Keratinocyte (primary cell): ENCODE measurements at regions not wholly inside any gene's neighbourhood (a gene's known extent, or its start where the extent isn't known, plus 50 kb on each side); places are given as distances from the start of the nearest gene placed in this dataset.

Source experiments
- DNase-seq: peaks from one replicate; pipeline ENCODE4 v3.0.0-alpha.2; 2011; ENCODE audit warnings: low read depth, missing footprints, low spot score
- FAIRE-seq: peaks from 2 replicates; lab custom pipeline; 2011; peaks lifted over from hg19 to GRCh38; lab: Jason Lieb, UNC
- H2AFZ ChIP-seq: 2 replicates; pipeline ENCODE4 v1.6.0; 2012; ENCODE audit warnings: low read length, control low read depth, inconsistent platforms; ENCODE audit not compliant: control insufficient read depth
- H3K27ac ChIP-seq: 2 replicates; pipeline ENCODE4 v1.5.1; 2011; ENCODE audit warnings: low read length; ENCODE audit not compliant: control insufficient read depth, insufficient read depth
- H3K27me3 ChIP-seq: 3 replicates; pipeline ENCODE4 v1.6.0; 2011; ENCODE audit warnings: low read length; ENCODE audit not compliant: control insufficient read depth, insufficient read depth; ENCODE audit errors: extremely low read depth
- H3K36me3 ChIP-seq, 2 experiments: 2 replicates in 1 of 2; 3 replicates in 1 of 2; pipeline ENCODE4 v1.5.1; 2011; ENCODE audit warnings: low read length in 2 of 2, mild to moderate bottlenecking in 1 of 2; ENCODE audit not compliant: control insufficient read depth in 2 of 2, insufficient read depth in 2 of 2; ENCODE audit errors: extremely low read depth in 1 of 2
- H3K4me1 ChIP-seq: 3 replicates; pipeline ENCODE4 v1.5.1; 2011; ENCODE audit warnings: low read length; ENCODE audit not compliant: control insufficient read depth, insufficient read depth; ENCODE audit errors: extremely low read depth
- H3K4me2 ChIP-seq: 3 replicates; pipeline ENCODE4 v1.6.0; 2011; ENCODE audit warnings: low read depth, low read length; ENCODE audit not compliant: control insufficient read depth, insufficient read depth; ENCODE audit errors: extremely low read depth
- H3K4me3 ChIP-seq, 3 experiments: fragments of 200-600 bp in 1 of 3; sonication (generic) in 1 of 3; 2 replicates in 2 of 3; 3 replicates in 1 of 3; pipeline ENCODE4 v1.5.1; 2011 to 2016; ENCODE audit warnings: low read length in 3 of 3, mild to moderate bottlenecking in 3 of 3, control low read depth in 2 of 3, inconsistent platforms in 1 of 3, low read depth in 1 of 3, mixed read lengths in 1 of 3, mixed run types in 1 of 3, moderate library complexity in 1 of 3; ENCODE audit not compliant: control insufficient read depth in 2 of 3, insufficient read depth in 2 of 3; ENCODE audit errors: extremely low read depth in 1 of 3
- H3K79me2 ChIP-seq: 2 replicates; pipeline ENCODE4 v1.6.0; 2012; ENCODE audit warnings: low read length; ENCODE audit not compliant: control insufficient read depth, insufficient read depth
- H3K9ac ChIP-seq: 3 replicates; pipeline ENCODE4 v1.6.0; 2011; ENCODE audit warnings: low read length; ENCODE audit not compliant: control insufficient read depth, insufficient read depth; ENCODE audit errors: extremely low read depth
- H3K9me1 ChIP-seq: 3 replicates; pipeline ENCODE4 v1.6.0; 2011; ENCODE audit warnings: low read length; ENCODE audit not compliant: control insufficient read depth, insufficient read depth; ENCODE audit errors: extremely low read depth
- H3K9me3 ChIP-seq: 2 replicates; pipeline ENCODE4 v1.5.1; 2012; ENCODE audit warnings: low read depth, low read length; ENCODE audit not compliant: control insufficient read depth
- H4K20me1 ChIP-seq: 3 replicates; pipeline ENCODE4 v1.6.0; 2011; ENCODE audit warnings: low read length; ENCODE audit not compliant: control insufficient read depth, insufficient read depth; ENCODE audit errors: extremely low read depth
- EZH2 ChIP-seq: IDR thresholded peaks from one replicate; pipeline ENCODE4 v1.6.1; 2012; ENCODE audit warnings: inconsistent platforms, mild to moderate bottlenecking, low read length, moderate library complexity
- dilution Hi-C: fragments of 300-500 bp; cut with MboI; formaldehyde crosslinking; loops from one replicate; pipeline ENCODE4 v1.7.0; 2020; ENCODE audit warnings: low sequenced_read_pairs; ENCODE audit not compliant: extremely low pct_ligation_motif_present
- TF ChIP-seq, protein P1 (sequence below), 3 experiments: IDR thresholded peaks in 1 of 3; conservative IDR thresholded peaks in 1 of 3; optimal IDR thresholded peaks in 1 of 3; 2 replicates in 2 of 3; 3 replicates in 1 of 3; pipeline versions ENCODE3 to v1.5.1; 2011; ENCODE audit warnings: low read length in 3 of 3, mild to moderate bottlenecking in 3 of 3, moderate library complexity in 2 of 3, control low read depth in 1 of 3, inconsistent platforms in 1 of 3; ENCODE audit not compliant: insufficient read depth in 2 of 3; ENCODE audit errors: extremely low read depth in 1 of 3

DNA sequence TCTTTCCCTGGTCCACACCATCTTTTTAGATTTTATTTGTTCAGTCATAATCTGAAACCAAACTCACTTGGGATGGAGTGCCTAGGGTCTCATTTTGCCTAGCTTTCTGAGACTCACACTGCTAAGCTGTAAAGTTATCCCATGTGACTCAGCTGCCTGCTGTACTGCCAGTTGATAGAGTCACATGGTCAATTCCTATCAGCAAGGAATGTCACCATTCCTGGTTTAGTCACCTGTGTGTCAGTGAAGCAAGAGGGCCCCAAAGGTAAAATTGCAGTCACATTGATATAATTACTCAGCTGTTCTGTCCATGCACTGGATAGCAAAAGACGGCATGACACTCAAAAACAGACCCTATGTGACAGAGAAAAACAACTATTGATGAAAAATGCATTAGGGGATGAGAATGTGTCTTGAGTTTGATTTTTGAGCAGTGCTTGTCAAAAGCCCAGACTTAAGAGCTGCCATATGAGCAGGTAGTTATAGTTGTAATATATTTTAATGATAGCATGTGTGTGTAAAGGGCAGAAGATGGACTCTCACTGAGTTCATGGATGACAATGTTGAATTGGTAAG is 413.2 kb downstream of the PPARGC1A start:
- Histone ChIP-seq H3K27ac (no peak overlapping the region), H3K4me3 (no peak overlapping the region), H3K9me1 (no peaks in the 10 kb centered on the region), H3K4me2 (no peak overlapping the region), H3K79me2 (no peaks in the 10 kb centered on the region), H3K4me1 (no peaks in the 10 kb centered on the region), H3K36me3 (no peaks in the 10 kb centered on the region), H3K27me3 (no peaks in the 10 kb centered on the region), H4K20me1 (no peaks in the 10 kb centered on the region), H2AFZ (no peak overlapping the region), H3K9me3 (no peaks in the 10 kb centered on the region), H3K9ac (no peak overlapping the region)
- no peak for TF ChIP-seq EZH2
- TF ChIP-seq, protein P1, sequence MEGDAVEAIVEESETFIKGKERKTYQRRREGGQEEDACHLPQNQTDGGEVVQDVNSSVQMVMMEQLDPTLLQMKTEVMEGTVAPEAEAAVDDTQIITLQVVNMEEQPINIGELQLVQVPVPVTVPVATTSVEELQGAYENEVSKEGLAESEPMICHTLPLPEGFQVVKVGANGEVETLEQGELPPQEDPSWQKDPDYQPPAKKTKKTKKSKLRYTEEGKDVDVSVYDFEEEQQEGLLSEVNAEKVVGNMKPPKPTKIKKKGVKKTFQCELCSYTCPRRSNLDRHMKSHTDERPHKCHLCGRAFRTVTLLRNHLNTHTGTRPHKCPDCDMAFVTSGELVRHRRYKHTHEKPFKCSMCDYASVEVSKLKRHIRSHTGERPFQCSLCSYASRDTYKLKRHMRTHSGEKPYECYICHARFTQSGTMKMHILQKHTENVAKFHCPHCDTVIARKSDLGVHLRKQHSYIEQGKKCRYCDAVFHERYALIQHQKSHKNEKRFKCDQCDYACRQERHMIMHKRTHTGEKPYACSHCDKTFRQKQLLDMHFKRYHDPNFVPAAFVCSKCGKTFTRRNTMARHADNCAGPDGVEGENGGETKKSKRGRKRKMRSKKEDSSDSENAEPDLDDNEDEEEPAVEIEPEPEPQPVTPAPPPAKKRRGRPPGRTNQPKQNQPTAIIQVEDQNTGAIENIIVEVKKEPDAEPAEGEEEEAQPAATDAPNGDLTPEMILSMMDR (optimal IDR thresholded peaks at IDR 0.05 in 1 of 3, IDR thresholded peaks at IDR 0.05 in 1 of 3, conservative IDR thresholded peaks at IDR 0.05 in 1 of 3; ENCODE audit: extremely low read depth in 1 of 3, insufficient read depth in 2 of 3, low read length in 3 of 3): no peak
- no peak for FAIRE-seq
- dilution Hi-C loops: no loop called here
- no peak for DNase-seq

DNA sequence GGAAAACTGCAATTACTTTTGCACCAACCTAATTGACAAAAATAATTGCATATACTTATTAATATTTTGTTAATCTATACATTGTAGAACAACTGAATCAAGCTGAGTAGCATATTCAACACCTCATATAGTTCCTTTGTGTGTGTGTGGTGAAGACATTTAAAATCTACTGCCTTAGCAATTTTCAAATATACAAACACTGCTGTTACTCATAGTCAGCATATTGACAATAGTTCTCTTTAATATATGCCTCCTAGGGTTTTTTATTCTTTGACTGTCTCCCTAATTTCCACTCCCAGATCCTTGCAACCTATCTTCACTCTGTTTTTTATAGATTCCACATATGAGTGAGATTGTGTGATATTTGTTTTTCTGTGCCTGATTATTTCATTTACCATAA is 426.8 kb downstream of the PPARGC1A start:
- Histone ChIP-seq H3K9me3 (peaks cover 2% of the 10 kb centered on the region), H3K9ac (no peak overlapping the region), H3K4me3 (no peak overlapping the region), H4K20me1 (no peaks in the 10 kb centered on the region), H3K27me3 (no peaks in the 10 kb centered on the region), H3K27ac (no peak overlapping the region), H3K79me2 (no peaks in the 10 kb centered on the region), H2AFZ (no peak overlapping the region), H3K4me2 (no peak overlapping the region), H3K36me3 (no peaks in the 10 kb centered on the region), H3K4me1 (no peaks in the 10 kb centered on the region), H3K9me1 (no peaks in the 10 kb centered on the region)
- DNase-seq: no peak
- dilution Hi-C loops: no loop called here
- no peak for FAIRE-seq
- no peak for TF ChIP-seq EZH2
- TF ChIP-seq, protein P1 (optimal IDR thresholded peaks at IDR 0.05 in 1 of 3, IDR thresholded peaks at IDR 0.05 in 1 of 3, conservative IDR thresholded peaks at IDR 0.05 in 1 of 3; ENCODE audit: extremely low read depth in 1 of 3, insufficient read depth in 2 of 3, low read length in 3 of 3): no peak
